ENCODE measurements at regions not wholly inside any gene's neighbourhood (a gene's known extent, or its start where the extent isn't known, plus 50 kb on each side); places are given as distances from the start of the nearest gene placed in this dataset.

DNA sequence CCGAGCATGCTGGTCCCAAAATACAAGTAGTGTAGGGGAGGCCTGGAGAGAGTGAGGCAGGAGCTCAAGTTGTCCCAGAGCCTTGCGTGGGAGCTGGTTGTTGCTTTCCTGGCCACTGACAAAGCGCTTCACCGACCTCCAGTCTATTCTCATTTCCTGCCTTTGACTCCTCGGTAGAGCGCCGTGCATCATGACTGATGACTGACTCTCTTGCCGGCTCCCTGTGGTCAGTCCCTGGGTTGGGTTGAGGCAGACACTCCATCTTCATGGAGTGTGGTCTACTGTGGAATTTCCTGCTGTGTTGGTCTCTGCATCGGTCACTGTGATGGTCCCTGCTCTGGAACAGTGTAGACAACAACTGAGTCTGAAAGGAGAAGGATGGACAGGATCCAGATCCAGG is 175.1 kb upstream of the S1PR3 start:
- in situ Hi-C loops (cut with HindIII; ENCODE audit: low pct_unique_long_range_greater_than_20kb, low sequenced_read_pairs), result no loop called here
- DNase-seq (ENCODE audit: low read depth), result no peak

DNA sequence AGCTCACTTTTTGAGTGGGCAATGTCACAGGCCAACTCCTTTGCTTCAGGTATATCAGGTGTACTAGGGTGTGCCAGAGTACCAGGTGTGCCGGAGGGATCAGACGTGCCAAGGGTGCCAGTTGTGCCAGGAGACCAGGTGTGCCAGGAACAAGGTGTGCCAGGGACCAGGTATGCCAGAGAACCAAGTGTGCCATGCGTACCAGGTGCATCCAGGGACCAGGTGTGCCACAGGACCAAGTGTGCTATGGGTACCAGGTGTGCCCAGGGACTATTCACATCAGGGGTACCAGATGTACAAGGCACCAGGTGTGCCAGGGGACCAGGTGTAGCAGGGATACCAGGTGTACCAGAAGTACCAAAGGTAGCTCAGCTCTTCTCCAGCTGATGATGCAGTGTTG is 174.7 kb upstream of the S1PR3 start:
- no peak for DNase-seq (ENCODE audit: low read depth)
- in situ Hi-C loops (cut with HindIII; ENCODE audit: low pct_unique_long_range_greater_than_20kb, low sequenced_read_pairs), result no loop called here

DNA sequence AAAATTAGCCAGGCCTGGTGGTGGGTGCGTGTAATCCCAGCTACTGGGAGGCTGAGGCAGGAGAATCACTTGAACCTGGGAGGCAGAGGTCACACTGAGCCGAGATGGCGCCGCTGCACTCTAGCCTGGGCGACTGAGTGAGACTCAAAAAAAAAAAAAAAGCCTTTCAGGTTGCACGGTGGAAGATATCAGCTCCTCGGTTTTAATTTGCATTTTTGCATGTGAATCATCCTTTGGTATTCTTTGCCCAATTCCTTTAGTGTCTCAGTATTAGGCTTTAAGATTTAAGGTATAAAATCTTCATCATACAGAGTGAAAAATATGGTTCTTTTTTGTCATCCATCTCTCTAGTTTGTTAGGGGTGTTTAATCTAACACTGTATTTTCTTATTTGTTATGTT is 173.6 kb upstream of the S1PR3 start:
- in situ Hi-C loops (cut with HindIII; ENCODE audit: low pct_unique_long_range_greater_than_20kb, low sequenced_read_pairs), result no loop called here
- DNase-seq (ENCODE audit: low read depth), result no peak

DNA sequence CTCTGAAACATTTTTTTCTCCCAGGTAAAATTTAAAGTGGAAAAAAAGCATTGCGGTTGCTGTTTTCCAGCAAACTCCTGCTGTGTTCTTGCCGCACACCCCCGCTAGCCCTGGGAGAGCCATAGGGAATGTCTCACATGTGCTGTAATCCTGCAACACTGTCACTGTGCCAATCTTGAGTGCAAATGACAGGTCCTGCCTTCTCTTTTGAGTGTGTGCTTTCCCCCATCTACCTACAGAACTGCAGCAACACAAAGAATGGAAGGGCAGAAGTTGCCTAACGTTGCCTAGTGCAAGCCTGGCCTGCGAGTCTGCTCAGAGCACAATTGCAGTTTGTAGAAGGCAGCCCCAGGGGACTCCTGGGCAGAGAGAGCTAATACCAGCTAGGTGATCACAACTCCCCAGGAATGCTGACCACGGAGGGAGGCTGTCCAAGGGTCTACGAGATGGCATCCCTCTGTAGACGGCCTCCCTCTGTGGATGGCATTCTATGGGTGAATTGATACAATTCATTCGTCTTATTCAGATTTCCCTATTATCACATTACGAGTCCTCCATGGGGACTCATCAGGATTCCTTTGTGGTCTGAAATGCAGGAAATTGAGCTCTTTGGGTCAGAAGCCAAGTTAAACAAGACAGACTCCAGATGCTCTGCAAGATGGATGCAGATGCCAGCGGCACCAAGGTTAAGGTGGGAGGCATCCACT is 172.6 kb upstream of the S1PR3 start:
- in situ Hi-C loops (cut with HindIII; ENCODE audit: low pct_unique_long_range_greater_than_20kb, low sequenced_read_pairs), result no loop called here

GRCh38 chr9:88819476-88819875 is 171.8 kb upstream of the S1PR3 start:
- in situ Hi-C loops (cut with HindIII; ENCODE audit: low pct_unique_long_range_greater_than_20kb, low sequenced_read_pairs), result no loop called here
- DNase-seq (ENCODE audit: low read depth), result no peak

More for the DNA sequence above, 172.6 kb upstream of the S1PR3 start:
- DNase-seq (ENCODE audit: low read depth), result no peak

DNA sequence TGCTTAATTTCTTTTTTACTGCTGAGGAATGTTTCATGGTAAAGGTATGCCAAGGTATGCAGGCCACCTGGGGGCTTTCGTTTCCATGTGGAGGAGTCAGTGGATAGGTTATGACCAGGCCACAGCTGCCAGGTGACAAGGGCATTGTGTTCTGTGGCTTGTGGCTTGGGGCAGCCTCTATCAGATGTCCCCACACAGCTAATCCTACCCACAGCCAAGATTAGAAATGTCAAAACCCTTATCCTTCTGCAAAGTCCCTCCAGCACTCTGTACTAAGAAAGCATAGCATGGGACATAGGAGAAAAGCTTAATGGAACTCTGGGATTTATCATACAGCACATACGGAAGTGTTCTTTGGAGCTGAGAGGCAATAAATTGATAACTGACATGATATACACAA is 171.2 kb upstream of the S1PR3 start:
- in situ Hi-C loops (cut with HindIII; ENCODE audit: low pct_unique_long_range_greater_than_20kb, low sequenced_read_pairs), result no loop called here
- no peak for DNase-seq (ENCODE audit: low read depth)

GRCh38 chr9:88821033-88821745 is 170.1 kb upstream of the S1PR3 start:
- in situ Hi-C loops (cut with HindIII; ENCODE audit: low pct_unique_long_range_greater_than_20kb, low sequenced_read_pairs), result no loop called here
- DNase-seq (ENCODE audit: low read depth), result no peak

DNA sequence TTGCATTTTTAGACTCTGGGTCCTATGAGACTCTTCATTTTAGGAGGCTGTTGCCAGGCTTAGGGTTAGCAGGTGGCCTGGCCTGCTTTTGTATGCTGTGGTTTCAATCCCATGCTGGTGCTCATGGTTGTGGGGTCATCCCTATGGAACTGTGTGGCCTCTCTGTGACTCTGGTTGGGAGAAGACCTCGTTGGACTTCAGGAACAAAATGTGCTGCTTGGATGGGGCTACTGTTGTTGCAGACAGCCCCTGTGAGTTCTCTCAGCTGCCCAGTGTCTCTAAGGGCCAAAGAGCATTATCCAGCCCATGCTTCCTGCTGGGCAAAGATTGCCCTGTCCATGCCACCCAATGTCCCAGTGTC is 169.5 kb upstream of the S1PR3 start:
- in situ Hi-C loops (cut with HindIII; ENCODE audit: low pct_unique_long_range_greater_than_20kb, low sequenced_read_pairs), result no loop called here
- no peak for DNase-seq (ENCODE audit: low read depth)

GRCh38 chr9:88824711-88825110 is 166.6 kb upstream of the S1PR3 start:
- in situ Hi-C loops (cut with HindIII; ENCODE audit: low pct_unique_long_range_greater_than_20kb, low sequenced_read_pairs), result no loop called here
- DNase-seq (ENCODE audit: low read depth), result no peak

DNA sequence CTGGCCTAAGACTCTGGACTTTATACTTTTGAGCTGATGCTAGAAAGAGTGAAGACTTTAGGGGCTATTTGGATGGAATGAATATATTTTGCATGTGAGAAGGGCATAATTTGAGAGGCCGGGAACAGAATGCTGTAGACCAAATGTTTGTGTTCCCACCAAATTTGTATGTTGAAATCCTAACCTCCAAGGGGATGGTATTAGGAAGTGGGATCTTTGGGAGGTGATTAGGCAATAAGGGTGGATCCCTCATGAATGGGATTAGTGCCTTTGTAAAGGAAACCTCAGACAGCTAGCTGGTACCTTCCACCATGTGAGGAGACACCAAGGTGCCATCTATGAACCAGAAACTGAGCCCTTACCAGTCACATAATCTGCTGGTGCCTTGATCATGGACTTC is 165.1 kb upstream of the S1PR3 start:
- DNase-seq (ENCODE audit: low read depth), result no peak
- in situ Hi-C loops (cut with HindIII; ENCODE audit: low pct_unique_long_range_greater_than_20kb, low sequenced_read_pairs), result no loop called here

- DNase-seq (ENCODE audit: low read depth), result no peak
- in situ Hi-C loops (cut with HindIII; ENCODE audit: low pct_unique_long_range_greater_than_20kb, low sequenced_read_pairs), result no loop called here
Measured at GRCh38 chr9:88826771-88827181, 164.5 kb upstream of the S1PR3 start.

- in situ Hi-C loops (cut with HindIII; ENCODE audit: low pct_unique_long_range_greater_than_20kb, low sequenced_read_pairs), result no loop called here
- no peak for DNase-seq (ENCODE audit: low read depth)
Measured at GRCh38 chr9:88828018-88828417, 163.2 kb upstream of the S1PR3 start.

- no peak for DNase-seq (ENCODE audit: low read depth)
- in situ Hi-C loops (cut with HindIII; ENCODE audit: low pct_unique_long_range_greater_than_20kb, low sequenced_read_pairs), result no loop called here
Measured at GRCh38 chr9:88828492-88828974, 162.7 kb upstream of the S1PR3 start.

DNA sequence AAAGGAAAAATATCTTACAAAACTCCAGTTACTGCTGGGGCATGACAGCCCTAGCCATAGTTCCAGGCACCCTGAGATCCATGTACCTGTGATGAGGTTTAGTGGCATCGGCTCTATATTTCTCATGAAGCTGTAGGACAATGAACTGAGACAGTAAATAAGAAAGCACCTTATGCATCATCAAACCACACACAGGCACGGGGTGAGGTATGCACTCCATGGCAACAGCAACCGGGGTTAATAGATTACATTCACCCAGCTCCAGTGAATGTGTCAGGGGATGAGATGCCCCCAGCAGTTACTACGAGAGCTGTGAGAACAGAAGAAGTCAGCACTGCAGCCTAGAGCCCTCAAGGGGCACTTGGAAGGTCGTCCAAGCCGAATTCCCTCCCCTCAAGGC is 162.0 kb upstream of the S1PR3 start:
- no peak for DNase-seq (ENCODE audit: low read depth)
- in situ Hi-C loops (cut with HindIII; ENCODE audit: low pct_unique_long_range_greater_than_20kb, low sequenced_read_pairs), result no loop called here

DNA sequence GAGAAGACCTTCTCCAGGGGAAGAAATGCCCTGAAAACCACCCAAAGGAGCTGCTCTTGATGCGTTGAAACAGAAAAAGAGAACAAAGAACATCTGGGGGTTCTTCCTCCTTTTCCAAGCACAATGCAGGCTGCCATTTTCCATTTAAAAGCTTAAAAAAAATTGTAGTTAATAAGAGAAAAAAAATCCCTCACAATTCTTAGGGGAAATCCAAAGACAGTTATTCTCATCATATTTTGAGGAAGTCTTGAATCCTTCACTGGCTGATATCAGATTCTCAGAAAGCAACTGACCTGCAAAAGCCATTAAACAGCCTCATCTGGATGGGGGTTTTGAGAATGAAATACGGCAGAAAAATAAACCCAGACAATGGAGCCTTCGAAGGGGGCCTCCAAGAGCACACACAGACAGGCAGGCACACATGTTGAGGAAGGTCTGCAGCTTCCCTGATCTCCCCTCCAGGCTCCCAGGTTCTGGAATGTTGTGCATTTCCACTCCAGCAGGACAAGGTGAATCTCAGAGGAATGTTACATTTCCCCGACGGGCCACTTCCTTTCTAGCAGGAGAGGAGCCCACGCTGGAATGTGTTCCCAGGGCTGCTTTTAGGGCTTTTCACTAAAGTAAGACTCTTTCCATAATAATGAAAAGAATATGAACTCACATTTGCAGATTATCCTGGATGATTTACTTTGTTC is 159.4 kb upstream of the S1PR3 start:
- in situ Hi-C loops (cut with HindIII; ENCODE audit: low pct_unique_long_range_greater_than_20kb, low sequenced_read_pairs), result no loop called here
- no peak for DNase-seq (ENCODE audit: low read depth)

GRCh38 chr9:88833946-88834345 is 157.3 kb upstream of the S1PR3 start:
- DNase-seq (ENCODE audit: low read depth), result no peak
- in situ Hi-C loops (cut with HindIII; ENCODE audit: low pct_unique_long_range_greater_than_20kb, low sequenced_read_pairs), result no loop called here

- DNase-seq (ENCODE audit: low read depth), result no peak
- in situ Hi-C loops (cut with HindIII; ENCODE audit: low pct_unique_long_range_greater_than_20kb, low sequenced_read_pairs), result no loop called here
Measured at GRCh38 chr9:88835038-88835466, 156.2 kb upstream of the S1PR3 start.

- in situ Hi-C loops (cut with HindIII; ENCODE audit: low pct_unique_long_range_greater_than_20kb, low sequenced_read_pairs), result no loop called here
- no peak for DNase-seq (ENCODE audit: low read depth)
Measured at GRCh38 chr9:88835772-88836171, 155.5 kb upstream of the S1PR3 start.

- in situ Hi-C loops (cut with HindIII; ENCODE audit: low pct_unique_long_range_greater_than_20kb, low sequenced_read_pairs), result no loop called here
- no peak for DNase-seq (ENCODE audit: low read depth)
Measured at GRCh38 chr9:88837731-88838130, 153.5 kb upstream of the S1PR3 start.
